T47D (cell line): ENCODE measurements at regions not wholly inside any gene's neighbourhood (a gene's known extent, or its start where the extent isn't known, plus 50 kb on each side); places are given as distances from the start of the nearest gene placed in this dataset.

ENCODE experiments used
- DNase-seq, 2 experiments: peaks; one replicate each; pipeline versions ENCODE4 v3.0.0 to v3.0.0-alpha.2; 2011 to 2012; ENCODE audit warnings: low read depth in 1 of 2, low spot score in 1 of 2
- JUND ChIP-seq: IDR thresholded peaks from 2 replicates; pipeline ENCODE4 v1.6.1; 2012; ENCODE audit warnings: low read depth
- in situ Hi-C: cut with HindIII; loops from 2 replicates; pipeline ENCODE4 v1.10.0; 2016; ENCODE audit warnings: low sequenced_read_pairs, low pct_unique_long_range_greater_than_20kb

GRCh38 chr3:81953111-81953510 lies 191.7 kb upstream of the GBE1 start:
- TF ChIP-seq JUND, result no peak
- no peak for DNase-seq
- in situ Hi-C loops, result no loop called here

- in situ Hi-C loops, result no loop called here
- no peak for TF ChIP-seq JUND
- DNase-seq, result no peak
Observed at GRCh38 chr3:81952141-81952540, 190.7 kb upstream of the GBE1 start.

- no peak for DNase-seq
- in situ Hi-C loops, result no loop called here
- no peak for TF ChIP-seq JUND
Observed at GRCh38 chr3:81951636-81952035, 190.2 kb upstream of the GBE1 start.

- in situ Hi-C loops, result no loop called here
- TF ChIP-seq JUND, result no peak
- no peak for DNase-seq
Observed at GRCh38 chr3:81951106-81951505, 189.7 kb upstream of the GBE1 start.

GRCh38 chr3:81947359-81947758 lies 185.9 kb upstream of the GBE1 start:
- DNase-seq, result no peak
- in situ Hi-C loops, result no loop called here
- TF ChIP-seq JUND, result no peak

GRCh38 chr3:81938681-81939080 lies 177.2 kb upstream of the GBE1 start:
- no peak for DNase-seq
- in situ Hi-C loops, result no loop called here
- TF ChIP-seq JUND, result no peak

- no peak for DNase-seq
- no peak for TF ChIP-seq JUND
- in situ Hi-C loops, result no loop called here
Observed at GRCh38 chr3:81936817-81937216, 175.4 kb upstream of the GBE1 start.

GRCh38 chr3:81932681-81933080 lies 171.2 kb upstream of the GBE1 start:
- TF ChIP-seq JUND, result no peak
- DNase-seq, result no peak
- in situ Hi-C loops, result no loop called here

GRCh38 chr3:81931265-81932251 lies 170.1 kb upstream of the GBE1 start:
- no peak for DNase-seq
- TF ChIP-seq JUND, result no peak
- in situ Hi-C loops, result no loop called here

- TF ChIP-seq JUND, result no peak
- DNase-seq, result no peak
- in situ Hi-C loops, result no loop called here
Observed at GRCh38 chr3:81929697-81930096, 168.3 kb upstream of the GBE1 start.

- DNase-seq, result no peak
- no peak for TF ChIP-seq JUND
- in situ Hi-C loops, result no loop called here
Observed at GRCh38 chr3:81927811-81928210, 166.4 kb upstream of the GBE1 start.

GRCh38 chr3:81925385-81925784 lies 163.9 kb upstream of the GBE1 start:
- TF ChIP-seq JUND, result no peak

GRCh38 chr3:81923038-81923437 lies 161.6 kb upstream of the GBE1 start:
- TF ChIP-seq JUND, result no peak
- no peak for DNase-seq
- in situ Hi-C loops, result no loop called here

More at GRCh38 chr3:81925385-81925784, 163.9 kb upstream of the GBE1 start:
- no peak for DNase-seq
- in situ Hi-C loops, result no loop called here
